ENCODE measurements at regions not wholly inside any gene's neighbourhood (a gene's known extent, or its start where the extent isn't known, plus 50 kb on each side); places are given as distances from the start of the nearest gene placed in this dataset.

DNA sequence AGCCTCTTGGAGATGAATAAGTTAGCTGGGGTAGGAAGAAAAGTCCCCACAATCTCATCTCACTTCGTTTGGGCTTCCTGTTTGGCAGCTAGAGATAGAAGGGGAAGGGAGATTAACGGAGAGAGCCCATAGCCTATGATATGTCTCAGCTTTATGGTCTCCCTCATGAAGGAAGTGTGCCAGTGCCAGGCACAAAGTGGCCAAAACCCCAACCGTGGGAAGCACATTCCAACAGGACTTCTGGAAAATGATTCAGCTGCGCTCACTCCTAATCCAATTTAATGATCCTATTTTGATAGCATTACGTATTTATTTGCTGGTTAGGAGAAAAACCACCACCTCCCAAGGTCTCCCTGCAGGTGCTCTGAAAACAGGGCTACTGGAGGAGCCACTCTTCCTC is 303.1 kb upstream of the CLINT1 start:
- no peak for TF ChIP-seq PATZ1 (CRISPR knock-in tag; IDR thresholded peaks at IDR 0.05)
- TF ChIP-seq SIN3A (IDR thresholded peaks at IDR 0.05; ENCODE audit: borderline replicate concordance, low read depth, low read length): no peak
- TF ChIP-seq, protein P1, sequence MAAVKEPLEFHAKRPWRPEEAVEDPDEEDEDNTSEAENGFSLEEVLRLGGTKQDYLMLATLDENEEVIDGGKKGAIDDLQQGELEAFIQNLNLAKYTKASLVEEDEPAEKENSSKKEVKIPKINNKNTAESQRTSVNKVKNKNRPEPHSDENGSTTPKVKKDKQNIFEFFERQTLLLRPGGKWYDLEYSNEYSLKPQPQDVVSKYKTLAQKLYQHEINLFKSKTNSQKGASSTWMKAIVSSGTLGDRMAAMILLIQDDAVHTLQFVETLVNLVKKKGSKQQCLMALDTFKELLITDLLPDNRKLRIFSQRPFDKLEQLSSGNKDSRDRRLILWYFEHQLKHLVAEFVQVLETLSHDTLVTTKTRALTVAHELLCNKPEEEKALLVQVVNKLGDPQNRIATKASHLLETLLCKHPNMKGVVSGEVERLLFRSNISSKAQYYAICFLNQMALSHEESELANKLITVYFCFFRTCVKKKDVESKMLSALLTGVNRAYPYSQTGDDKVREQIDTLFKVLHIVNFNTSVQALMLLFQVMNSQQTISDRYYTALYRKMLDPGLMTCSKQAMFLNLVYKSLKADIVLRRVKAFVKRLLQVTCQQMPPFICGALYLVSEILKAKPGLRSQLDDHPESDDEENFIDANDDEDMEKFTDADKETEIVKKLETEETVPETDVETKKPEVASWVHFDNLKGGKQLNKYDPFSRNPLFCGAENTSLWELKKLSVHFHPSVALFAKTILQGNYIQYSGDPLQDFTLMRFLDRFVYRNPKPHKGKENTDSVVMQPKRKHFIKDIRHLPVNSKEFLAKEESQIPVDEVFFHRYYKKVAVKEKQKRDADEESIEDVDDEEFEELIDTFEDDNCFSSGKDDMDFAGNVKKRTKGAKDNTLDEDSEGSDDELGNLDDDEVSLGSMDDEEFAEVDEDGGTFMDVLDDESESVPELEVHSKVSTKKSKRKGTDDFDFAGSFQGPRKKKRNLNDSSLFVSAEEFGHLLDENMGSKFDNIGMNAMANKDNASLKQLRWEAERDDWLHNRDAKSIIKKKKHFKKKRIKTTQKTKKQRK (IDR thresholded peaks at IDR 0.05; ENCODE audit: low read length): no peak
